GM18858 (cell line): ENCODE measurements at regions not wholly inside any gene's neighbourhood (a gene's known extent, or its start where the extent isn't known, plus 50 kb on each side); places are given as distances from the start of the nearest gene placed in this dataset.
A peak's percentile ranks its signal among the peaks of the same experiment; 100 is the strongest.

Experiments used
- ATAC-seq: cut with Tn5 transposase; IDR thresholded peaks from one replicate; pipeline ENCODE4 v1.9.1; 2021; ENCODE audit not compliant: unreplicated experiment

- no peak for ATAC-seq
Measured at GRCh38 chr5:20494706-20495105, 506.7 kb upstream of the CDH18 start.

GRCh38 chr5:20486826-20487225 lies 498.8 kb upstream of the CDH18 start:
- no peak for ATAC-seq

DNA sequence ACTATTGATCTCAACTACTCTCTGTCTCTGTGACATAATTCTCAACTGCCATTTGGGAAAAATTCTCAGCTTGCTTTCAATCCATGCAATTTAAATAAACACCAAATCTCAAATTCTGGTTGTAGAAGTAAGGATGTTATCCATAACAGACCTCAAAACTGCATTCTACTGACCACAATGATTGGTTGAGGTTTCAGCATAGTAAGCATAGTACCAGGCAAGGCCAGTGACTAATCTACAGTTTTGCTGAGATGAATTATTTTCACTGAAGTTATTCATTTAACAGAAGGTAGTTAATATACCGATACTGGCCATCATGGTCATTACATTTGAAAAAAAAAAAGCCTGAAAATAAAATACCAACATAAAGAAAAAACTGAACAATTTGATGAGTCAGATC lies 488.0 kb upstream of the CDH18 start:
- ATAC-seq = no peak

DNA sequence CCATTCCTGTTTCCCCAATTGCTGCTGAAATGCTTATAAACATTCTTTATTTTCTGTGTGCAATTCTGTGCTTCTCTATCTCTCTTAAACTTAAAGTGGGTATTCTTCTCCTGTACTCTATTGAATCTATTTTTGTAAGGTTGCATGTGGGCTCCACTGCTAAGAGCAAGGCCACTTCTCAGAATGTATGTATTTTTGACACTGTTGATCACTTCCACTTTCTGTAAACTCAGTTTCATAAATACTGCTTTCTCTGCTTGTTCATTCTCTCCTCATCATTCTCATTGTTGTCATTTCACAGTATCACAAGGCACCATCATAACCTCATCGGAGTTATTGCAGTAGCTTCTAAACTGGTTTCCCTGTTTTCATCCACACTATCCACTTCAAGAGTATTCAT lies 483.0 kb upstream of the CDH18 start:
- peak; percentile 79 for ATAC-seq

DNA sequence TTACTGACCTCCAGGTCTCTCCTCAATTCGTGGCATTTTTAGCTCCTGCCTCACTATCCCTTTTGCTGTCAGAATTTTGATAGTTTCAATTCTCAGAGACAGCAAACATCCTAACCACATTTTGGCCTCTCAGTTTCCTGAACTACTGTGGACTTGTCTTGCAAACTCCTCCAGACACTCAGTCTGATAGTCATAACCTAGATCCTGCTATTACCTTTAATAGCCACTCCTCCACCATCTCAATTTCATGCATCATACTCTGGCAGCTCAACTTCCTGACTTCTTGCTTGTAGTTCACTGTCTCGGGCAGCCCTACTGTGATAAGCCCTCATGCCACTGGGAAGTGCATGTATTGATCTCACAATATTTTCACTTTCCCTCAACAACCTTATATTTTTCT lies 481.8 kb upstream of the CDH18 start:
- no peak for ATAC-seq

DNA sequence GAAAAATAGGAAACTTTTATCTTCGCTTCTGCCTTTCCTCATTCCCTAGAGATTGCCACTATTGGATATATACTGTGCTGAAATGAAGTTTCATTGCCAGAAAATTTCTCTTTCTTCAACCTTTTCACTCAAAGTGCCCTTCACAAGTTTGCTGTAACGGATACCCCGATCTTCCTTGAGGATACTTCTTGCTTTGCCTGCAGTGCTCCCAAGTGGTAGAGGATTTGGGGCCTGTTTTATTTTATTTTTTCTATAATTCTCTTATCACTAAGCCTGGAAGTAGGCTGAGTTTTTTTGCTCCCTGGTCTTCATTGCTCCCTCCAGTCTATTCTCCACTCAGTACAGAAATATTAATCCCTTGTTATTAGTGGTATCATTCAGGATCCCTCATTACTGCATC lies 481.4 kb upstream of the CDH18 start:
- no peak for ATAC-seq

- ATAC-seq = no peak
Measured at GRCh38 chr5:20466512-20466911, 478.5 kb upstream of the CDH18 start.

DNA sequence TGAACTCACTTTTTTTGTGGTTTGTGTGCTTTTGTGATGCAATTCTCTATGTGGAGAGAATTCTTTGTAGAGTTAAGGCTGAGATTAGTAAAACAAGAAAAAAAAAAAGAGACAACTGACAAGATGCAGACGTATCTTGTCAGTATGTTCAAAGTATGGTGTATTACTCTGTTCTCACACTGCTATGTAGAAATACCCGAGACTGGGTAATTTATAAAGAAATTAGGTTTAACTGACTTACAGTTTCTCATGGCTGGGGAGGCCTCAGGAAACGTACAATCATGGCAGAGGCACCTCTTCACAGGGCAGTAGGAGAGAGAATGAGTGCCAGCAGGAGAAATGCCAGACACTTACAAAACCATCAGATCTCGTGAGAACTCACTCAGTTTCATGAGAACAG lies 475.2 kb upstream of the CDH18 start:
- no peak for ATAC-seq

DNA sequence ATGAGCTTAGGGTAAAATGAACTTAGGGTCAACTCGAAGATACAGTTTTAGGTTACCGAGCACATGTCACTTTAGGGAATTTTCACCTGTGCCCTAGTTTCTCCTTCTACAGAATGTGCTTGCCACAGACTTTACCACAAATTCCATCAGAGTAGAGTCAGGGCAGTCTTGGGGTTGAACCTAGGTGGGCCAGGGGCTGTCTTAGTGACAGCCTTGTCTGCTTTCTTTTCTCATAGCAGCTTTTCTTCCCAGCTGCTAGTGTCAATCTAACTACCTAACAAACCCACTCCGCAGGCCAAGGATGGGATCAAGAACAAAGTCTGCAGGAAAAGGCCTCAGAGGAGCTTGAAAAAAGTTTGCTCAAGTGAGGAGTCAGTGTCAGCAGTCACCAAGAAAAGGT lies 458.1 kb upstream of the CDH18 start:
- ATAC-seq = no peak

DNA sequence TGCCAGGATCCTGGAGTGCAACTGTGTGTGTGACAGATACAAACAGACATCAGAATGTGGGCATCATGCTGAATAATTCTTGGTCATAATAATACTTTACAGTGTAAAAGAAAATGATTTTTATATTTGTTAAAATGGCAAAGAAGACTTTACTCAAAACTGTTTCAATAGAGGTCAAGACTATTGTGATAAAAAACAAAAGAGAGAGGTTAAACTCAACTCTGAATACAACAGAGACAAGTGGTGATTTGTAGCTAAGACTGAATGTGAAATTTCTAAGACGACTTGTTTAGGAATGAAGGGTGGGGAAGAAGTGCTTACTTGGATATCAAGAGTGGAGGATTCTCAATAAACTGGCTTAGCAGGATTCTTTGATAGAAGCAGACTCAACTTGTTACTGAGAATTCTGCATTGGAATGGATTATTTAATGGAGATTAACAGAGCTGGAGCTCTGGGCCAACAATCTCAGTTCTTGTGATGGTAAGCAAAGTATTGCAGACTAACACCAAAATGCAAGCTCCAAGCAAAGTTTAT lies 457.4 kb upstream of the CDH18 start:
- no peak for ATAC-seq

DNA sequence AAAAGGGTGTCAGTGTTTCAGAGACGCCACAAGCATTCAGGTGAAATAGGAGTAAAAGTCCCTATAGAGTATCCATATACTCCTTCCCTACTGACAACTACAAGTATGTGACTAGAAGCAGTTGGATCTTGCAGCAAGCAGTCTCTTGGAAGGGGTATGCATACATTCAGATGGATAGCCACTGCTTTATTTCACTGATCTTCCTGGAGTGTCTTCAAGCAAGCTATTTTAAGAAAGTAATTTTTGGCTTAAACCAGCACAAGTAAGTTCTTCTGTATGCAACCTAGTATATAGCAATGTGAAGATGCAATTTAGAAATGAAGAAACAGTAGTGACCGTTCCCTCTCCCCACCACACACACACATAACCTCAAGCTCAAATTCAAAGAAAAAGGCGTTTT lies 446.8 kb upstream of the CDH18 start:
- ATAC-seq = no peak

- ATAC-seq = no peak
Measured at GRCh38 chr5:20420991-20421595, 433.1 kb upstream of the CDH18 start.
